GM23338 (cell line): ENCODE measurements at regions not wholly inside any gene's neighbourhood (a gene's known extent, or its start where the extent isn't known, plus 50 kb on each side); places are given as distances from the start of the nearest gene placed in this dataset.

ENCODE experiments used
- ATAC-seq: fragments of 200-7000 bp; cut with Tn5 transposase; 3 replicates; pipeline ENCODE4 v1.9.1; 2020
- DNase-seq: peaks from one replicate; pipeline ENCODE4 v3.0.0-alpha.2; 2015; ENCODE audit warnings: low spot score
- H2AFZ ChIP-seq: fragments of 200-600 bp; sonication (generic); 2 replicates; pipeline ENCODE4 v1.8.0; 2016; ENCODE audit warnings: antibody characterized with exemption, mild to moderate bottlenecking, moderate library complexity
- H3F3A ChIP-seq: fragments of 200-600 bp; sonication (generic); replicated peaks from 2 replicates; pipeline ENCODE4 v1.8.0; 2017; ENCODE audit warnings: antibody characterized with exemption, mixed run types, low read depth
- H3K27ac ChIP-seq: fragments of 200-600 bp; sonication (generic); 2 replicates; pipeline ENCODE4 v1.6.1; 2016; ENCODE audit warnings: low read depth
- H3K27me3 ChIP-seq: fragments of 200-600 bp; sonication (generic); 2 replicates; pipeline ENCODE4 v1.8.0; 2016; ENCODE audit warnings: mild to moderate bottlenecking, mixed run types, moderate library complexity; ENCODE audit not compliant: insufficient read depth
- H3K36me3 ChIP-seq: fragments of 200-600 bp; sonication (generic); 2 replicates; pipeline ENCODE4 v1.8.0; 2016; ENCODE audit warnings: mild to moderate bottlenecking; ENCODE audit not compliant: insufficient read depth
- H3K4me1 ChIP-seq: fragments of 200-600 bp; sonication (generic); 2 replicates; pipeline ENCODE4 v1.8.0; 2016; ENCODE audit warnings: mild to moderate bottlenecking, moderate library complexity; ENCODE audit not compliant: insufficient read depth
- H3K4me2 ChIP-seq: fragments of 200-600 bp; sonication (generic); 2 replicates; pipeline ENCODE4 v1.7.1; 2017; ENCODE audit warnings: mixed run types
- H3K4me3 ChIP-seq: fragments of 200-600 bp; sonication (generic); 2 replicates; pipeline ENCODE4 v1.6.1; 2016; ENCODE audit warnings: mixed run types
- H3K79me2 ChIP-seq: fragments of 200-600 bp; sonication (generic); replicated peaks from 2 replicates; pipeline ENCODE4 v1.8.0; 2017; ENCODE audit warnings: mild to moderate bottlenecking; ENCODE audit not compliant: insufficient read depth
- H3K9me2 ChIP-seq: fragments of 200-600 bp; sonication (generic); 2 replicates; pipeline ENCODE4 v1.8.0; 2017; ENCODE audit not compliant: insufficient read depth
- H4K20me1 ChIP-seq: fragments of 200-600 bp; sonication (generic); replicated peaks from 2 replicates; pipeline ENCODE4 v1.8.0; 2017; ENCODE audit warnings: mild to moderate bottlenecking; ENCODE audit not compliant: insufficient read depth
- H3K27ac Mint-ChIP-seq: 2 replicates; pipeline ENCODE4 v1.8.0; 2020; ENCODE audit warnings: inconsistent platforms, mild to moderate bottlenecking, moderate library complexity, mixed read lengths
- H3K27me3 Mint-ChIP-seq: 3 replicates; pipeline ENCODE4 v1.8.0; 2022; ENCODE audit warnings: low read depth, mild to moderate bottlenecking, moderate library complexity, mixed read lengths, inconsistent platforms; ENCODE audit not compliant: insufficient read depth, poor library complexity
- H3K36me3 Mint-ChIP-seq: 3 replicates; pipeline ENCODE4 v1.8.0; 2021; ENCODE audit warnings: low read depth, mild to moderate bottlenecking, inconsistent platforms, moderate library complexity, mixed read lengths
- H3K4me1 Mint-ChIP-seq: 3 replicates; pipeline ENCODE4 v1.8.0; 2020; ENCODE audit warnings: mild to moderate bottlenecking, inconsistent platforms, mixed read lengths
- H3K4me3 Mint-ChIP-seq: 3 replicates; pipeline ENCODE4 v1.8.0; 2021; ENCODE audit warnings: moderate library complexity, mild to moderate bottlenecking, inconsistent platforms, mixed read lengths
- H3K9me3 Mint-ChIP-seq: 3 replicates; pipeline ENCODE4 v1.8.0; 2020; ENCODE audit warnings: moderate library complexity, mild to moderate bottlenecking, inconsistent platforms, mixed read lengths
- CREB1 ChIP-seq: fragments of 250-450 bp; sonication (Bioruptor Pico); IDR thresholded peaks from 2 replicates; pipeline ENCODE4 v1.5.0; 2020; ENCODE audit warnings: low read depth, mild to moderate bottlenecking, moderate library complexity
- CTCF ChIP-seq, 2 experiments: fragments of 200-600 bp in 1 of 2; sonication (generic) in 1 of 2; conservative IDR thresholded peaks; 2 replicates each; pipeline versions ENCODE4 v1.5.1 to v1.6.1; 2016 to 2017; ENCODE audit warnings: antibody characterized with exemption in 2 of 2, low read depth in 2 of 2, mild to moderate bottlenecking in 2 of 2, moderate library complexity in 1 of 2
- ETS1 ChIP-seq: IDR thresholded peaks from 2 replicates; pipeline ENCODE4 v1.6.1; 2016; ENCODE audit warnings: antibody characterized with exemption
- EZH2 ChIP-seq: fragments of 200-600 bp; sonication (generic); IDR thresholded peaks from one replicate; pipeline ENCODE4 v1.8.0; 2017; ENCODE audit warnings: antibody characterized with exemption, mild to moderate bottlenecking, low read depth; ENCODE audit not compliant: unreplicated experiment
- EZH2phosphoT487 ChIP-seq: fragments of 200-600 bp; sonication (generic); IDR thresholded peaks from one replicate; pipeline ENCODE4 v1.8.1; 2018; ENCODE audit warnings: antibody characterized with exemption; ENCODE audit not compliant: unreplicated experiment
- NANOG ChIP-seq: IDR thresholded peaks from 2 replicates; pipeline ENCODE4 v1.6.1; 2016; ENCODE audit warnings: antibody characterized with exemption, borderline replicate concordance
- POLR2AphosphoS5 ChIP-seq: IDR thresholded peaks from 2 replicates; pipeline ENCODE4 v1.6.1; 2016; ENCODE audit warnings: antibody characterized with exemption, low read depth
- STAT1 ChIP-seq: IDR thresholded peaks from one replicate; pipeline ENCODE4 v1.6.1; 2016; ENCODE audit warnings: antibody characterized with exemption; ENCODE audit not compliant: unreplicated experiment
- ZNF114 ChIP-seq: fragments of 250-450 bp; sonication (Bioruptor Pico); IDR thresholded peaks from 2 replicates; pipeline ENCODE4 v1.5.0; 2020; ENCODE audit warnings: mild to moderate bottlenecking, moderate library complexity

- TF ChIP-seq ETS1 (no peak), STAT1 (no peak), NANOG (no peak), EZH2 (no peak)
Measured at GRCh38 chr3:73746623-73747022, 121.9 kb upstream of the PDZRN3 start (continued).

- Mint-ChIP-seq H3K9me3 (no peaks in the 10 kb centered on the region), H3K27me3 (no peaks in the 10 kb centered on the region), H3K4me3 (no peak overlapping the region), H3K4me1 (peaks cover 4% of the 10 kb centered on the region), H3K36me3 (no peaks in the 10 kb centered on the region), H3K27ac (no peak overlapping the region)
- no peaks in the 10 kb centered on the region for H3K79me2 ChIP-seq
- no peak overlapping the region for H3K4me3 ChIP-seq
- H3K36me3 ChIP-seq = no peaks in the 10 kb centered on the region
- no peaks in the 10 kb centered on the region for H3F3A ChIP-seq
- H3K9me2 ChIP-seq = 0 out of 2 replicates have a peak, but pooled peaks cover 7% of the 10 kb centered on the region
- 0 out of 2 replicates have a peak overlapping the region, but pooled peaks have one; percentile 52 for H2AFZ ChIP-seq
- TF ChIP-seq CREB1 (no peak), EZH2phosphoT487 (no peak), POLR2AphosphoS5 (no peak)
- DNase-seq = no peak
- no peak for ATAC-seq
- H3K4me1 ChIP-seq = no peaks in the 10 kb centered on the region
- H3K27ac ChIP-seq = no peak overlapping the region
- H4K20me1 ChIP-seq = no peaks in the 10 kb centered on the region
- H3K27me3 ChIP-seq = no peaks in the 10 kb centered on the region
- H3K4me2 ChIP-seq = no peak overlapping the region
Measured at GRCh38 chr3:73745526-73746191, 120.9 kb upstream of the PDZRN3 start.

GRCh38 chr3:73743551-73743950 lies 118.8 kb upstream of the PDZRN3 start:
- Histone ChIP-seq H3K27me3 (no peaks in the 10 kb centered on the region), H3K79me2 (no peaks in the 10 kb centered on the region), H3K27ac (no peak overlapping the region), H3K4me2 (no peak overlapping the region), H2AFZ (no peak overlapping the region), H3K4me3 (no peak overlapping the region), H3K9me2 (0 out of 2 replicates have a peak, but pooled peaks cover 7% of the 10 kb centered on the region), H3F3A (no peaks in the 10 kb centered on the region), H4K20me1 (no peaks in the 10 kb centered on the region), H3K36me3 (no peaks in the 10 kb centered on the region), H3K4me1 (no peaks in the 10 kb centered on the region)
- Mint-ChIP-seq H3K27me3 (no peaks in the 10 kb centered on the region), H3K9me3 (no peaks in the 10 kb centered on the region), H3K36me3 (no peaks in the 10 kb centered on the region), H3K27ac (no peak overlapping the region), H3K4me1 (peaks cover 4% of the 10 kb centered on the region), H3K4me3 (no peak overlapping the region)
- TF ChIP-seq ZNF114 (no peak), CTCF (conservative IDR thresholded peaks at IDR 0.05; ENCODE audit: low read depth in 2 of 2) (no peak), NANOG (no peak), EZH2phosphoT487 (no peak)
- DNase-seq (no peak), ATAC-seq (no peak)
